ENCODE measurements at regions not wholly inside any gene's neighbourhood (a gene's known extent, or its start where the extent isn't known, plus 50 kb on each side); places are given as distances from the start of the nearest gene placed in this dataset.

- Histone ChIP-seq H3K9me3 (no peaks in the 10 kb centered on the region), H3K4me3 (no peak overlapping the region), H3K27ac (no peak overlapping the region), H3K4me1 (no peaks in the 10 kb centered on the region), H3K27me3 (no peaks in the 10 kb centered on the region), H3K36me3 (no peaks in the 10 kb centered on the region)
- WGBS (ENCODE audit: insufficient coverage, low coverage, low lambda C conversion rate, missing lambda C conversion rate) = 64% methylated on average over 9 of the region's 10 CpGs
- no peak for DNase-seq
- ATAC-seq = no peak
- no peak for TF ChIP-seq CTCF (IDR thresholded peaks at IDR 0.05)
- no peak for TF ChIP-seq POLR2A (IDR thresholded peaks at IDR 0.05)
- intact Hi-C loops (cut with DNase I) = loop anchor here (10.0 kb wide), 2 partner anchors 158 to 952 kb away; no protein-coding TSS in a partner anchor
Observed at GRCh38 chr3:71873093-71873611, 88.2 kb upstream of the PROK2 start.

DNA sequence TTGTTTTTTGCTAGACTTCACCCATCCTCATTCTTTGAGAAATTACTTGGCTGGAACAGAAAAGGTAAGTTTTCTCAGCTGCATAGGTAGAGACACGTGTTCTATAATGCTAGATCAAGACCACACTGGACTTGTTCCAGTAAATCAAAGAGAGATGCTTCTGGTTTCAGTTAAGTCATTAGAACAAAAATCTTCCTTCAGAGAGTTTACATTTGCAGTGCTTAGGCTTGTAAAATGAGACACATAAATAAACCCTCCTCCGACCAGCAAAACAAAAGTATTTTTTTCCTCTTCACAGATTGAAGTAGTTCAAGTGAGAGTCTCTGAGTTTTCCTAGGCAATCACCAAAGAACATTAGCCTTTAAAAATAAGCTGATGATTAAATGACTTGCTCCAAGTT lies 87.3 kb upstream of the PROK2 start:
- Histone ChIP-seq H3K36me3 (no peaks in the 10 kb centered on the region), H3K4me3 (no peak overlapping the region), H3K4me1 (no peaks in the 10 kb centered on the region), H3K27ac (no peak overlapping the region), H3K9me3 (no peaks in the 10 kb centered on the region), H3K27me3 (no peaks in the 10 kb centered on the region)
- intact Hi-C loops (cut with DNase I) = loop anchor here (10.0 kb wide), 2 partner anchors 157 to 953 kb away; no protein-coding TSS in a partner anchor
- TF ChIP-seq CTCF (IDR thresholded peaks at IDR 0.05) = no peak
- no peak for TF ChIP-seq POLR2A (IDR thresholded peaks at IDR 0.05)
- no peak for DNase-seq
- ATAC-seq = no peak
- WGBS (ENCODE audit: insufficient coverage, low coverage, low lambda C conversion rate, missing lambda C conversion rate) = 42% methylated on average over 2 of the region's 2 CpGs

DNA sequence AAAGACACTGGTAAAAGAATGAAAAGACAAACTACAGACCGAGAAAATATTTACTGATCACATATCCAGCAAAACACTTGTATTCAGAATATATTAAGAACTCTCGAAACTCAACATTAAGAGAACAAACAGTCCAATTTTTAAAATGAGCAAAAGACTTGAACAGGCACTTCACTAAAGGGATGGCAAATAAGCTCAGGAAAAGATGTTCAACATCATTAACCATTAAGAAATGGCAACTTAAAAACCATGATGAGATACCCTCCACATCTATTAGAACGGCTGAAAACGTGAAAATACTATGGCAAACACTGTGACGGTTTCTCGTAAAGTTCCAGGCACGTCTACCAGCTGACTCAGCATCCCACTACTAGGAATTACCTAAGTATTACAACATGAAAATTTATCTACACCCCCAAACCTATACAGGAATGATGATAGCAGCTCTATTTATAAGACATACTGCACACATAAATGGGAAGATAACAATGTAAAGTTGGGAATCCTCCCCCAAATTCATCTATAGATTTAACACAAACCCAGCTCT lies 86.1 kb upstream of the PROK2 start:
- intact Hi-C loops (cut with DNase I) = loop anchor here (10.0 kb wide), 2 partner anchors 156 to 954 kb away; no protein-coding TSS in a partner anchor
- no peak for ATAC-seq
- WGBS (ENCODE audit: insufficient coverage, low coverage, low lambda C conversion rate, missing lambda C conversion rate) = 76% methylated on average over 6 of the region's 7 CpGs

GRCh38 chr3:71868876-71869275 lies 83.9 kb upstream of the PROK2 start:
- ATAC-seq = no peak
- 35% methylated on average over 3 of the region's 3 CpGs for WGBS (ENCODE audit: insufficient coverage, low coverage, low lambda C conversion rate, missing lambda C conversion rate)
- no peak for DNase-seq
- Histone ChIP-seq H3K27ac (no peak overlapping the region), H3K36me3 (no peaks in the 10 kb centered on the region), H3K4me3 (no peak overlapping the region), H3K4me1 (no peaks in the 10 kb centered on the region), H3K27me3 (no peaks in the 10 kb centered on the region), H3K9me3 (no peaks in the 10 kb centered on the region)
- intact Hi-C loops (cut with DNase I) = no loop called here
- no peak for TF ChIP-seq CTCF (IDR thresholded peaks at IDR 0.05)
- no peak for TF ChIP-seq POLR2A (IDR thresholded peaks at IDR 0.05)

More for the DNA sequence above, 86.1 kb upstream of the PROK2 start:
- TF ChIP-seq CTCF (IDR thresholded peaks at IDR 0.05) = no peak
- TF ChIP-seq POLR2A (IDR thresholded peaks at IDR 0.05) = no peak
- Histone ChIP-seq H3K27ac (no peak overlapping the region), H3K9me3 (no peaks in the 10 kb centered on the region), H3K27me3 (no peaks in the 10 kb centered on the region), H3K4me1 (no peaks in the 10 kb centered on the region), H3K4me3 (no peak overlapping the region), H3K36me3 (no peaks in the 10 kb centered on the region)
- DNase-seq = no peak

Measured in right lobe of liver (tissue), 6 donors.